Activated CD4-positive, alpha-beta T cell treated with anti-CD3 and anti-CD28 coated beads for 36 hours (primary cell): ENCODE measurements at regions not wholly inside any gene's neighbourhood (a gene's known extent, or its start where the extent isn't known, plus 50 kb on each side); places are given as distances from the start of the nearest gene placed in this dataset.
A peak's percentile ranks its signal among the peaks of the same experiment; 100 is the strongest.

ENCODE experiments used
- ATAC-seq: fragments of 200-7000 bp; cut with Tn5 transposase; one replicate; pipeline ENCODE4 v1.10.0; 2021; ENCODE audit warnings: mild to moderate bottlenecking, moderate library complexity
- CTCF ChIA-PET: fragments of 350-600 bp; sonication (Branson Sonifier 250); formaldehyde crosslinking; loops from one replicate; lab custom pipeline; 2021; ENCODE audit warnings: antibody characterized with exemption; lab: Charles Lee
- POLR2A ChIA-PET: fragments of 350-600 bp; sonication (Branson Sonifier 250); formaldehyde crosslinking; loops from one replicate; lab custom pipeline; 2021; ENCODE audit warnings: antibody characterized with exemption, inconsistent platforms; lab: Charles Lee
- DNase-seq: peaks from one replicate; pipeline ENCODE4 v3.0.0-alpha.2; 2020
- H3K27ac Mint-ChIP-seq: one replicate; pipeline ENCODE4 v1.8.0; 2021; ENCODE audit warnings: mixed read lengths
- H3K27me3 Mint-ChIP-seq: one replicate; pipeline ENCODE4 v1.8.0; 2021; ENCODE audit warnings: mixed read lengths
- H3K36me3 Mint-ChIP-seq: one replicate; pipeline ENCODE4 v1.8.0; 2021; ENCODE audit warnings: low read depth, mixed read lengths
- H3K4me1 Mint-ChIP-seq: one replicate; pipeline ENCODE4 v1.8.0; 2021; ENCODE audit warnings: mixed read lengths
- H3K4me3 Mint-ChIP-seq: one replicate; pipeline ENCODE4 v1.8.0; 2021; ENCODE audit warnings: mild to moderate bottlenecking, moderate library complexity, mixed read lengths
- H3K9me3 Mint-ChIP-seq: one replicate; pipeline ENCODE4 v1.8.0; 2021; ENCODE audit warnings: low read depth, mixed read lengths
- intact Hi-C, 2 experiments: fragments of 100-400 bp; cut with DNase I in 1 of 2; cut with micrococcal nuclease in 1 of 2; formaldehyde crosslinking; loops; one replicate each; pipeline versions ENCODE4 v1.14.2 to v1.15.1; 2022 to 2024; cut with DNase I, micrococcal nuclease

DNA sequence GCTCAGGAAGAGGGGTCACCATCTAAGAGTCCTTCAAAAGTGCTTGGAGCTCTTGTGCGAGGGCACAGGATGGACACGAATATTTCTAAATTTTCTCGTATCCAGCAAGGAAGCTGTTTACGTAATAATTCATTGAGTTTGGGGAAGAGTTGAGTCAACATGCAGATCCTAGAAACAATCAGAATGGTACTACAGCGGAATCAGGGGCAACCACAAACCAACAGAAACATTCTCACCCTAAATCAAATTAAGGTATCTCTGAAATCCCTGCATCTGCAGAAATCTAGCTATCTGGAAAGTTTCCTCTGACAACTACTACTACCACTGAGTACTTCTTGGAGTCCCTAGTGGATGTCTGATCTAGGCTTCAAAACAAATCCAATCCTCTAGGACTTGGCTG, 352.4 kb downstream of the LTN1 start:
- Mint-ChIP-seq H3K27ac (no peak overlapping the region), H3K4me3 (no peak overlapping the region), H3K36me3 (no peaks in the 10 kb centered on the region), H3K4me1 (peaks cover 12% of the 10 kb centered on the region), H3K27me3 (no peaks in the 10 kb centered on the region), H3K9me3 (no peaks in the 10 kb centered on the region)
- DNase-seq = no peak
- ChIA-PET CTCF (no interaction called here), POLR2A (no interaction called here)
- ATAC-seq = no peak
- intact Hi-C loops = no loop called here

DNA sequence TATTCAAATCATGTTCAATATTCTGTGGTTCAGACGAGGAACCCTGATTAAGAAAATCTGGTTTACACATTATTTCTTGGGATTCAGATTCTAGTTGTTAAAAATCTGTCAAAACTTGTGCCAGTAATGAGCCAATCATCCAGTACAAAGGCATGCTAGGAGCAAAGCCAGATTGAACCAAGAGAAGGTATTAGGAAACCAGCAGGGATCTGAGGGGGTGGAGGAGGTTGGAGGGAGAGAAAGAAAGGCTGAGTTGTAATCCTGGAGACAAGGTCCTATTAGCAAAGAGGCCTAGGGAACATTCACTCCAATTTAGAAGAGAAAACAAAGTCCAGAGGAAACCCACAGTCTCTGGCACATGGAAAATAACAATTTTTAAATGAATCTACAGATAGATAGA, 352.9 kb downstream of the LTN1 start:
- ChIA-PET POLR2A (no interaction called here), CTCF (no interaction called here)
- Mint-ChIP-seq H3K27ac (no peak overlapping the region), H3K27me3 (no peaks in the 10 kb centered on the region), H3K36me3 (no peaks in the 10 kb centered on the region), H3K4me1 (peaks cover 12% of the 10 kb centered on the region), H3K4me3 (no peak overlapping the region), H3K9me3 (no peaks in the 10 kb centered on the region)
- no peak for DNase-seq
- intact Hi-C loops = loop anchor here in 1 of 2 experiments (5.0 kb wide), 1 partner anchor 138 kb away; no protein-coding TSS in a partner anchor
- ATAC-seq = no peak

DNA sequence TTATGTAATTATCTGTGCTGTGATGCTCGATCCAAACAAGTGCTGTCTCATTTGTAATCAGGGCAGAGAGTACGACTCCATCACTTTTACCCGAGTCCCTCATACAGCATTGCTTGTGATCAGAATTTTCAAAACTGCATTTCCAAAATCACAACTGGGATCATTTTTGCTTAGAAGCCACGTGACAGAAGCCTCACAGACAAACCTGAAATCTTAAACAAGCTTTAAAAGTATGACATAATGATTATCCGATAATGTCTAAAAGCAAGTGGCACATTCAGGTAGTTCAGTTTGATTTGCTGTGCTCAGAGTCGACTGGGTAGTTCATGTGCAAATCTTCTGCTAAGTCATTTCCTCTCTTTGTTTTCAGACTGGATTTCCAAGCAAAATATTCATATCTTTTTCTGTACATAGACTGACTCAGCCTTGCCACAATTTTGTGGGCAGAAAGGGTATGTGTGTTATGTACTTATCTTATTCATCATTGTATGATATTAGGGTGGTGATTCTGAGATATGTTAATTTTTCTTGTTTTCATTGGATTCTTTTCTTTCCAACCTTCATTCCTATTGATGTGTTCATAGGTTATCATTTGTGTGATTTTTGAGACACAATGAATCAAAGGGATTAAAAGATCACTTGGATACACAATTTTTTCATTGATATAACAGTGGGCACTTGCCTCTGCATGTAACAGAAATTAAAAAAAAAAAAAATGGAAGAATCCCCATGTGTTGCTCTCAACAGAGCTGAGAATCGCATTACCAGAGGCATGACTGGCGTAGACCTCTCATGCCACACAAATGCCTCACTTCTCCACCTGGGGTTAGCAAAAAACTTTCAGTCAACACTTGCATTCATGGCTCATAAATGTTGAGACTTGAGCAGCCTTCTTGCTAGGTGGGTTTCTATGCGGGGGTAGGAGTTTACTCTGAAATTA, 355.7 kb downstream of the LTN1 start:
- H3K27ac Mint-ChIP-seq = peak overlapping the region; percentile 62
- DNase-seq (peak; percentile 62), ATAC-seq (peak; percentile 88)
- no peaks in the 10 kb centered on the region for H3K27me3 Mint-ChIP-seq
- no peak overlapping the region for H3K4me3 Mint-ChIP-seq
- CTCF ChIA-PET = no interaction called here
- POLR2A ChIA-PET = no interaction called here
- peaks cover 19% of the 10 kb centered on the region for H3K4me1 Mint-ChIP-seq
- H3K36me3 Mint-ChIP-seq = no peaks in the 10 kb centered on the region
- no peaks in the 10 kb centered on the region for H3K9me3 Mint-ChIP-seq
- intact Hi-C loops = loop anchor here in 1 of 2 experiments (5.0 kb wide), 1 partner anchor 140 kb away; no protein-coding TSS in a partner anchor

DNA sequence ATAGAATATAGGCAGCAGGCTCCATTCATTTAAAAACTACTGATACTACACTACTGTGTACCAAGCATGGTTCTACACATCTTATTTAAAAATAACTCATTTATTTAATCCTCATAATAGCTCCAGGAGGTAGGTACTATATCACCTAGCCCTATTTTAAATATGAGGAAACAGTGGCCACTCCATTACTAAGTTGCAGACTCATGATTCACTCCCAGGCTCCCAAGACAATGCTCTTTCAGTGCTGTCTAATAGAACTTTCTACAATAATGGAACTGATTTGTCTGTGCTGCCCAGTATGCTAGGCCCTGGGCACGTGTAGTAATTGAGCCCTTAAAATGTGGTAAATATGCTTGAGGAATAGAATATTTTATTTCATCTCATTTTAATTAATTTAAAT, 357.1 kb downstream of the LTN1 start:
- ChIA-PET POLR2A (no interaction called here), CTCF (interaction anchor here (0.6 to 0.7 kb wide), 2 partner anchors 185 to 646 kb away, joined by 3 read pairs; no protein-coding TSS in a partner anchor)
- H3K27me3 Mint-ChIP-seq = no peaks in the 10 kb centered on the region
- no peak for ATAC-seq
- H3K4me3 Mint-ChIP-seq = no peak overlapping the region
- intact Hi-C loops = loop anchor here in 1 of 2 experiments (5.0 kb wide), 1 partner anchor 142 kb away; no protein-coding TSS in a partner anchor
- no peaks in the 10 kb centered on the region for H3K36me3 Mint-ChIP-seq
- H3K27ac Mint-ChIP-seq = no peak overlapping the region
- no peaks in the 10 kb centered on the region for H3K9me3 Mint-ChIP-seq
- H3K4me1 Mint-ChIP-seq = peaks cover 19% of the 10 kb centered on the region
- no peak for DNase-seq

DNA sequence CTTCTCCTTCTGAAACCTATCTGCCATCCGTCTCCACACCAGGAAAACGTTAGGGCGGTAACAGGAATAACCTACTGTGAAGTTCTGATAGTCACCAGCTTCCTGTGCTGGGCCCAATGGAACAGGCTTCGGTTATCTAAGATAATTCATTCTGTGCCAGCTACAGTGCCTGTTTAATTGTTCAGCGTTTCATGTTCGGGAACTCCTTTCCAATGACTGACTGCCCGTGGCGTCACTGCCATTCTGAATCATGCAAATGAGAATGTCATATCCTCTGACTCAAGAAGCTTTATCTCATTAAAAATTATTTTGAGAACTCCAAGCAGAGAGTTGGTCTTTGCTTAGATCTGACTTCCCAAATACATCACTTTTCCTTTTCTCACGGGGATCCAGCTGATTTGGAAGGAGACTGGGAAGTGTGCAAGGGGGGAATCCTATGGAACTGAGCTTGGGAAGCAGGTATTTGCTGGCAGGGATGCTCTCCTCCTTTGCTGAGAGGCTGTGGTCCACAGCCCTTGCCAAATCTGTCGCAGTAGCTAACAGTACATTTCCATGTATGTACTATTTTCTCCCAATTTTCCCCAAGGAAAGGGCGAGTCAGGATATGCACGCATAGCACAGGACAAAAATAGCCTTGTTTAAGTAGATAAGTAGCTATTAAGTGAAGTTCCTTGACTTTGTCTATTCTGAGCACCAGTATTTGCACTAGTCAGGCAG, 358.7 kb downstream of the LTN1 start:
- ChIA-PET POLR2A (no interaction called here), CTCF (interaction anchor here (0.5 to 2.5 kb wide), 3 partner anchors 9 to 380 kb away, joined by 4 to 10 read pairs (median 7); no protein-coding TSS in a partner anchor)
- no peaks in the 10 kb centered on the region for H3K36me3 Mint-ChIP-seq
- ATAC-seq = peak; percentile 50
- H3K27ac Mint-ChIP-seq = no peak overlapping the region
- intact Hi-C loops = no loop called here
- no peak overlapping the region for H3K4me3 Mint-ChIP-seq
- no peaks in the 10 kb centered on the region for H3K27me3 Mint-ChIP-seq
- peaks cover 19% of the 10 kb centered on the region for H3K4me1 Mint-ChIP-seq
- DNase-seq = peak; percentile 49
- no peaks in the 10 kb centered on the region for H3K9me3 Mint-ChIP-seq

DNA sequence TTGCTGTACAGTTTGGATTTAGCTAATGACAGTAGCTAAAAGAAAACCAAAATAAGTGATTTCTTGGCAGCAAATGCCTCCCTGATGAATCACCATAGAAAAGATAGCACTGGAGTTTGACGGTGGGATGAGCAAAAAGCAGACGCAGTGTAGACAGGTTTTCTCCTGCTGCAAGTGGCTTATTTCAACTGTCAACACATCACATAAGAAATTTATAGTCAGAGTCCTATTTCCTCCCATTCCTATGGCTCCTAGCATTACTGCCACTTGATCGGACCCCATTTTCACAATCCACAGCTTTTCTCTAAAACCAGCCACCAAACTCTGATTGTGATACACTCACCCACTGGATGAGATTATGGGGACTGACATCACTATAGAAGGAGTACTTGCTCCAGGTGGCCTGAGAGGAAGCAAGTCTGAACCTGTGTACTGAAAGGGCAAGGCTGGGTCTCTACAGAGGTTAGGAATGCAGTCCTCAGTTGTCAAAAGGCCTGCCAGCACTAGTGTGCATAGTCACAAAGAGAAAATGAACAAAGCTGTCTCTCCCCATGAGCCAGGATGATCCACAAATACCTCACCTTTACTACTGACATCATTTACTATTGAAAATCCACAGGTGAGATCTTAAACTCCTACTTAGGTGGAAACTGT, 359.8 kb downstream of the LTN1 start:
- ChIA-PET POLR2A (no interaction called here), CTCF (interaction anchor here (2.5 kb wide), 1 partner anchor 112 kb away, joined by 10 read pairs; no protein-coding TSS in a partner anchor)
- no peaks in the 10 kb centered on the region for H3K9me3 Mint-ChIP-seq
- H3K36me3 Mint-ChIP-seq = no peaks in the 10 kb centered on the region
- DNase-seq (no peak), ATAC-seq (peak; percentile 26)
- H3K4me3 Mint-ChIP-seq = no peak overlapping the region
- no peaks in the 10 kb centered on the region for H3K27me3 Mint-ChIP-seq
- peaks cover 20% of the 10 kb centered on the region for H3K4me1 Mint-ChIP-seq
- H3K27ac Mint-ChIP-seq = no peak overlapping the region
- intact Hi-C loops = no loop called here

DNA sequence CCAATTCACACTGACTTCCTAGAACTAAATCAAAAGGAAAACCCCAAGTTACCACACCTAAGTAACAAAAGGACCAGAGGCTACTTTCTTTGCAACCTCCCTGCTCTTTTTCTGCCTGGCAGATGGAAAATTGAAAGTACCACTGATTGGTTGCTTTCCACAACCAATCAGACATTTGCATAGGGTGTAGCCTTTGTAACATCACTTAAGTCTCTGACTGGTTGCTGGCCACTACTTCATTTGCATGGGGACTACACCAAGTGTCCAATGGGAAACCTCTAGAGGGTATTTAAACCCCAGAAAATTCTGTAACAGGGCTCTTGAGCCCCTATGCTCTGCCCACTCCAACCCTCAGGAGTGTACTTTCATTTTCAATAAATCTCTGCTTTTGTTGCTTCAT, 365.0 kb downstream of the LTN1 start:
- no peak overlapping the region for H3K4me3 Mint-ChIP-seq
- CTCF ChIA-PET = no interaction called here
- ATAC-seq (no peak), DNase-seq (no peak)
- peaks cover 12% of the 10 kb centered on the region for H3K36me3 Mint-ChIP-seq
- POLR2A ChIA-PET = no interaction called here
- no peaks in the 10 kb centered on the region for H3K9me3 Mint-ChIP-seq
- H3K27me3 Mint-ChIP-seq = no peaks in the 10 kb centered on the region
- H3K4me1 Mint-ChIP-seq = peaks cover 5% of the 10 kb centered on the region
- intact Hi-C loops = no loop called here
- no peak overlapping the region for H3K27ac Mint-ChIP-seq

DNA sequence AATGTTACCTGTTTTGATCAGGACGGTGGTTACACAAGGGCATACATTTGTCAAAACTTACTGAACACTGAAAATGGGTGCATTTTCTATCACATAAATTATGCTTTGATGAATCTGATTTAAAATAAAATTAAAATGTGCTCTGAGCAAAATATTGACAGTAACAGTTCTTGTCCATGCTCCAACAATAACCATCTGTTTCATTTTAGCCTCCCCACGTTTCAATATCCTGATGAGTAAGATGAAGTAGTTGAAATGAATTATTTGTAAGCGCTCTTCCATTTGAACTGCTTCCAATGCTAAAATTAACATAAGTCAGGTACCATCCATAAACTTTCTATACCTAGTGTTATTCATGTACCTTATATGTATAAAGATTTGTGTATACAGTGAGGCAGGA, 365.4 kb downstream of the LTN1 start:
- Mint-ChIP-seq H3K9me3 (no peaks in the 10 kb centered on the region), H3K27me3 (no peaks in the 10 kb centered on the region), H3K36me3 (peaks cover 12% of the 10 kb centered on the region), H3K27ac (no peak overlapping the region), H3K4me1 (peaks cover 4% of the 10 kb centered on the region), H3K4me3 (no peak overlapping the region)
- DNase-seq = no peak
- ChIA-PET CTCF (no interaction called here), POLR2A (no interaction called here)
- no peak for ATAC-seq
- intact Hi-C loops = no loop called here

DNA sequence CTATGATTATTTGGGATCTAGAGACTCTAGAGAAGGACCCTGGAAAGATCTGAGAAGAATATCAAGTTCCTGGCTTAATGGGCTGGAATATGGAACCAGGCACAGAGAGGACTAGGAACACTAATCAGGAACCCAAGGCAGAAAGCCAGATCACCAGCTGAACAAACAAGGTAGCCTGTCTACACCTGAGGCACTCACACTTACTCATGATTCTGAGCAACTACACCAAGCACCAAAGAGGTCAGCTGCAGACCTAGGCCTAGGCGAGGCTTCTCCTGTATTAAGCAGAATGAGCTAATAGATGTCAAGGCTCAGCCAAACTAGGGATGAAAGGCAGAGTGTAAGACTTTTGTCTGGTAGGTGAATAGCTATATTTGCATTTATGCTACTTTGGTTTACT, 368.1 kb downstream of the LTN1 start:
- DNase-seq (no peak), ATAC-seq (no peak)
- no peaks in the 10 kb centered on the region for H3K27me3 Mint-ChIP-seq
- H3K27ac Mint-ChIP-seq = no peak overlapping the region
- H3K4me1 Mint-ChIP-seq = peaks cover 4% of the 10 kb centered on the region
- H3K4me3 Mint-ChIP-seq = no peak overlapping the region
- no peaks in the 10 kb centered on the region for H3K9me3 Mint-ChIP-seq
- intact Hi-C loops = no loop called here
- H3K36me3 Mint-ChIP-seq = peaks cover 16% of the 10 kb centered on the region
- ChIA-PET POLR2A (no interaction called here), CTCF (interaction anchor here (1.2 to 1.5 kb wide), 2 partner anchors 10 to 121 kb away, joined by 3 to 7 read pairs; no protein-coding TSS in a partner anchor)

DNA sequence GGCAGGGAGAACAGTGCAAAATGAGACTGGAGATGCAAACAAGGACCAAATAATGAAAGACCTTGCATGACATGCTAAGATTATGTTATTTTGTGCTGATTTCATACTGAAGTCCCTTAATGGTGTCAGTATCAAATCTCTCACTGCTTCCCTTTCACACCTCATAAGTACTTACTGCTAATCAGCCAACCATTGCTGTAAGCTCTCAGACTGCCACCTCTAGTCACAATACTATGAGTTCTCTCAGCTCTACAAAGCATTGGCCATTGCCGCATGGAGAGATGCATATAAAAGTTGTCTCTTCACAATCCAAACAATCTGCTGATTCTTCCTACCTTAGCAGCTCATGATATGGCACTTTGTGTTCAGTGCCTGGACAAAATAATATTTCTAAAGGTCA, 375.4 kb downstream of the LTN1 start:
- Mint-ChIP-seq H3K4me3 (no peak overlapping the region), H3K27ac (no peak overlapping the region), H3K9me3 (no peaks in the 10 kb centered on the region), H3K4me1 (no peaks in the 10 kb centered on the region), H3K27me3 (no peaks in the 10 kb centered on the region), H3K36me3 (peaks cover 4% of the 10 kb centered on the region)
- no peak for ATAC-seq
- intact Hi-C loops = no loop called here
- no peak for DNase-seq
- ChIA-PET POLR2A (no interaction called here), CTCF (interaction anchor here (0.6 to 1.7 kb wide), 3 partner anchors 128 to 650 kb away, joined by 3 to 5 read pairs (median 3); no protein-coding TSS in a partner anchor)

DNA sequence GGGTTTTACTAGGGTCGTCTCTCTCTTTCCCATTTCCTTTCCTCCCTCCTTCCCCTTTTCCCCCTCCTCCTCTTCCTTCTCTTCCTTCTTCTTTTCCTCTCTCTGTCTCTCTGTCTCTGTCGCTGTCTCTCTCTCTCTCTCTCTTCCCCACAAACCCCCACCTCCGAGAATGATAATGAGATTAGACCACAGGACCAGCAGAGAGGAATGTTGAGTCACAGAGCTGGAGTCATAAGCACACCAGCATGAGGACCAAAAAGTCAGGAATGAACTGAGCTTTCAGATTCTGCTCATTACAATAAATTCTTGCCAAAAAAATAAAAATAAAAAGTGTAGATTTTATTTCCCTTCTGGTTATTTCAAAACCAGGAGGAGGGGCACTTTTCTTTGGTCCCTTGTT, 377.4 kb downstream of the LTN1 start:
- ATAC-seq = no peak
- CTCF ChIA-PET = no interaction called here
- H3K27me3 Mint-ChIP-seq = no peaks in the 10 kb centered on the region

More for the DNA sequence above, 377.4 kb downstream of the LTN1 start:
- Mint-ChIP-seq H3K9me3 (no peaks in the 10 kb centered on the region), H3K27ac (no peak overlapping the region), H3K4me3 (no peak overlapping the region), H3K36me3 (peaks cover 1% of the 10 kb centered on the region), H3K4me1 (no peaks in the 10 kb centered on the region)
- intact Hi-C loops = no loop called here
- DNase-seq = no peak
- POLR2A ChIA-PET = no interaction called here
